Superior temporal gyrus (tissue), 1 donor: ENCODE measurements at regions not wholly inside any gene's neighbourhood (a gene's known extent, or its start where the extent isn't known, plus 50 kb on each side); places are given as distances from the start of the nearest gene placed in this dataset.

ENCODE experiments used
- DNase-seq: peaks from one replicate; pipeline ENCODE4 v3.0.0-alpha.2; 2016; ENCODE audit errors: extremely low spot score

- no peak for DNase-seq
Observed at GRCh38 chr7:118298771-118299170, 74.3 kb downstream of the ANKRD7 start.

- DNase-seq, result no peak
Observed at GRCh38 chr7:118300177-118300576, 75.7 kb downstream of the ANKRD7 start.

GRCh38 chr7:118304100-118304499 is 79.6 kb downstream of the ANKRD7 start:
- no peak for DNase-seq

- no peak for DNase-seq
Observed at GRCh38 chr7:118305671-118306070, 81.2 kb downstream of the ANKRD7 start.

GRCh38 chr7:118306771-118307170 is 82.3 kb downstream of the ANKRD7 start:
- no peak for DNase-seq

GRCh38 chr7:118311121-118311836 is 86.8 kb downstream of the ANKRD7 start:
- DNase-seq, result no peak

GRCh38 chr7:118312051-118312450 is 87.5 kb downstream of the ANKRD7 start:
- no peak for DNase-seq

- no peak for DNase-seq
Observed at GRCh38 chr7:118312966-118313365, 88.5 kb downstream of the ANKRD7 start.

- no peak for DNase-seq
Observed at GRCh38 chr7:118324790-118325449, 100.4 kb downstream of the ANKRD7 start.

GRCh38 chr7:118325450-118325808 is 100.9 kb downstream of the ANKRD7 start:
- no peak for DNase-seq

- no peak for DNase-seq
Observed at GRCh38 chr7:118327174-118327573, 102.7 kb downstream of the ANKRD7 start.

GRCh38 chr7:118328505-118329211 is 104.2 kb downstream of the ANKRD7 start:
- DNase-seq, result no peak

- no peak for DNase-seq
Observed at GRCh38 chr7:118330388-118330787, 105.9 kb downstream of the ANKRD7 start.

GRCh38 chr7:118346748-118347147 is 122.2 kb downstream of the ANKRD7 start:
- no peak for DNase-seq

GRCh38 chr7:118349604-118350003 is 125.1 kb downstream of the ANKRD7 start:
- DNase-seq, result no peak

GRCh38 chr7:118350260-118350659 is 125.8 kb downstream of the ANKRD7 start:
- no peak for DNase-seq

- peak; percentile 73 for DNase-seq
Observed at GRCh38 chr7:118352867-118353453, 128.5 kb downstream of the ANKRD7 start.

GRCh38 chr7:118366363-118366762 is 141.9 kb downstream of the ANKRD7 start:
- no peak for DNase-seq

GRCh38 chr7:118368958-118369357 is 144.5 kb downstream of the ANKRD7 start:
- no peak for DNase-seq

GRCh38 chr7:118369987-118370386 is 145.5 kb downstream of the ANKRD7 start:
- no peak for DNase-seq

- peak; percentile 27 for DNase-seq
Observed at GRCh38 chr7:118372530-118372929, 148.0 kb downstream of the ANKRD7 start.

GRCh38 chr7:118389629-118390028 is 165.1 kb downstream of the ANKRD7 start:
- no peak for DNase-seq

GRCh38 chr7:118404211-118404610 is 179.7 kb downstream of the ANKRD7 start:
- no peak for DNase-seq
